ENCODE measurements at regions not wholly inside any gene's neighbourhood (a gene's known extent, or its start where the extent isn't known, plus 50 kb on each side); places are given as distances from the start of the nearest gene placed in this dataset.

DNA sequence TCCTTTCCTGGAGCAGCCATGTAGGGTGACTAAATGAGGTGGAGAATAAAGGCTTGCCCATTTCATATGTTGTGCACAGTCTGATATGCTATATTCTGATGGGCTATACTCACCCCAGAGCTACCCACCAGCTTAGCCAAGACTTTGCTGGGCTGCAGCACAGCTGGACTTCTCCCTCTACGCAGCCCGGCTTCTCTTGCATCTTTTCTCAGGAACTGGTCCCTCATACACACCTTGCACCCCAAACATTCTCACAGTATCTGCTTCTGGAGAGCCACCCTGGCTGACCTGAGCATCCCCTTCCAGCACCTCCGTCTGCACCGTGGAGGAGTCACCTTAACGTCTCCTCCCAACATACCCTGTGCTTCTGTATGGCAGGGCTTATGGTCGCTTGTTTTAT lies 150.8 kb upstream of the PMEPA1 start:
- TF ChIP-seq, protein P1, sequence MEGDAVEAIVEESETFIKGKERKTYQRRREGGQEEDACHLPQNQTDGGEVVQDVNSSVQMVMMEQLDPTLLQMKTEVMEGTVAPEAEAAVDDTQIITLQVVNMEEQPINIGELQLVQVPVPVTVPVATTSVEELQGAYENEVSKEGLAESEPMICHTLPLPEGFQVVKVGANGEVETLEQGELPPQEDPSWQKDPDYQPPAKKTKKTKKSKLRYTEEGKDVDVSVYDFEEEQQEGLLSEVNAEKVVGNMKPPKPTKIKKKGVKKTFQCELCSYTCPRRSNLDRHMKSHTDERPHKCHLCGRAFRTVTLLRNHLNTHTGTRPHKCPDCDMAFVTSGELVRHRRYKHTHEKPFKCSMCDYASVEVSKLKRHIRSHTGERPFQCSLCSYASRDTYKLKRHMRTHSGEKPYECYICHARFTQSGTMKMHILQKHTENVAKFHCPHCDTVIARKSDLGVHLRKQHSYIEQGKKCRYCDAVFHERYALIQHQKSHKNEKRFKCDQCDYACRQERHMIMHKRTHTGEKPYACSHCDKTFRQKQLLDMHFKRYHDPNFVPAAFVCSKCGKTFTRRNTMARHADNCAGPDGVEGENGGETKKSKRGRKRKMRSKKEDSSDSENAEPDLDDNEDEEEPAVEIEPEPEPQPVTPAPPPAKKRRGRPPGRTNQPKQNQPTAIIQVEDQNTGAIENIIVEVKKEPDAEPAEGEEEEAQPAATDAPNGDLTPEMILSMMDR (optimal IDR thresholded peaks at IDR 0.05 in 1 of 3, IDR thresholded peaks at IDR 0.05 in 1 of 3, conservative IDR thresholded peaks at IDR 0.05 in 1 of 3; ENCODE audit: extremely low read depth in 1 of 3, insufficient read depth in 2 of 3, low read length in 3 of 3), result no peak
- TF ChIP-seq EZH2 (IDR thresholded peaks at IDR 0.05; ENCODE audit: low read length), result no peak
